Embryonic facial prominence (tissue), 1 donor: ENCODE measurements at regions not wholly inside any gene's neighbourhood (a gene's known extent, or its start where the extent isn't known, plus 50 kb on each side); places are given as distances from the start of the nearest gene placed in this dataset.
A peak's percentile ranks its signal among the peaks of the same experiment; 100 is the strongest.

Source experiments
- DNase-seq: peaks from one replicate; pipeline ENCODE4 v3.0.0-alpha.2; 2016; ENCODE audit errors: extremely low spot score

- DNase-seq = no peak
Observed at GRCh38 chr10:91137822-91138221, 82.6 kb upstream of the PCGF5 start.

- no peak for DNase-seq
Observed at GRCh38 chr10:91140995-91141549, 79.4 kb upstream of the PCGF5 start.

DNA sequence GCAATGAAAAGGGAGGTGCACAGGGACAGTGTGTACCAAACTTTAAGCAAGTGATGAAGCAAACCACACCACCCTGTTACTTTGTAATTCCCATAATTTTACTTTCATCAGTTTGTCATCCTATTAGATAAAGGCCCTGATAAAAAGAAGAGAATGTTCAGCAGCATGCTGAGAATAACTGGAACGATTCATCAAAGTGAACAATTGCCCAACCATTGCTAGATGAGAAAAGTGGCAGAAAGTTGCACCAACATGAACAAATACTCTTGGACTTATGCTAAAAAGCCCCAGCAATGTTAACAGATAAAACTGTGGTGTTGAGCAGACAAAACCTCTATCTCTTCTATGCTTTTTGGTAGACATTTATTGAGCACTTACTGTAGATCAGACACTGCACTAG, 75.5 kb upstream of the PCGF5 start:
- no peak for DNase-seq

GRCh38 chr10:91146146-91146545, 74.3 kb upstream of the PCGF5 start:
- DNase-seq = no peak

GRCh38 chr10:91149550-91149949, 70.9 kb upstream of the PCGF5 start:
- no peak for DNase-seq

- no peak for DNase-seq
Observed at GRCh38 chr10:91150631-91151030, 69.8 kb upstream of the PCGF5 start.

DNA sequence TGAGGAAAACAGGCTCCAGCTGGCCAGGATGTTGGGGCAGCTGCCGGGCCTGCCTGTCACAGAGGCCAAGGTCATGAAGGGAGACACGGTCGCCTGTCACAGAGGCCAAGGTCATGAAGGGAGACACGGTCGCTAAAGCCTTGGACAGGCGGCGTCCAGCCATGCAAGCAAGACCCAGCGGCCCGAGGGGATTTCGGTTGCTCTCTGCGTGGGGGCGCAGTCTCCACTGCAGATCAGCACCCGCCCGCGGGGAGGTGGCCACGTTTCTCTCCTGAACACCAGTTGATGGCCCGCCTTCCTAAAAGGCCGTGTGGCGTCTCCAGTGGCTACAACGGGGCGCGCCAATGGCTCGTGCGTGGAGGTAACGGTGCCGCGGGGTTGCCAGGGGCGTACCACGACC, 67.0 kb upstream of the PCGF5 start:
- no peak for DNase-seq

DNA sequence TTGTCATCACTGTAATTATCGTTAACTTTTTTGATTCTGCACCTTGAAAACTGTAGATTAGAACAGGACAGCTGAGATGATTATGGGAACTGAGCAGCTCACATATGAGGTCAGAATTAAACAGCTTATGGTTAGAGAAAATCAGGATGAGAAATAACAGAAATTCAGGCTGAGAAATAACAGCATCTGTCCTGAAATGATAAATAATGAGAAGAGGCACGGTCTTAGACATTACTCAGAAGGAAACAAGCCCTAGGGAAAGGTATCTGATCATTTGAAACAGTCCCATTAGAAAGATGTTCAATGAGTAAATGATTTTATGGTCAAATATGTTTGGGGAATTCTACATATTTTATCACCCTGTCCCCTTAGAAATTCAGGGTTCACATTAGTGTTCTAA, 65.6 kb upstream of the PCGF5 start:
- no peak for DNase-seq

- no peak for DNase-seq
Observed at GRCh38 chr10:91156196-91156595, 64.3 kb upstream of the PCGF5 start.

GRCh38 chr10:91159254-91159783, 61.1 kb upstream of the PCGF5 start:
- DNase-seq = no peak

DNA sequence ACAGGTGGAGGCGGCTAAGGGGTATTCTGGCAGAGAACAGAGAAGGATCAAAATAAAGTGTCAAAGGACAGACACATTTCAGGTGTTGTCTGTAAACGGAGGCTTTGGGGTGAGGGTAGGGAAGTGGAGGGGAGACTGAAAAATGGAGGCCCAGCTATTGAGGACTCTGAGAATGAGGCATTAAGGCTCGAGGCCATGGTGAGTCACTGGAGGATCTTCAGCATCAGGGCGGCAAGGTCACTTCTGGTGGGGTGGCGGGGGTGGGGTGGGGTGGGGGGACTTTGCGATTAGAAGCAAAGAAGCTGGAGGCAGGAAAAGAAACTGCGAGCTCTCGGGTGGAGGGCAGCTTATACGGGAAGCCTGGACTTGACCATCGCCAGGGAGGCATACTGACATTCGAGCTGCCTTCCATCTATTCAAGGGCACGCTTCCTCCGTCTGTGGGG, 58.4 kb upstream of the PCGF5 start:
- no peak for DNase-seq

DNA sequence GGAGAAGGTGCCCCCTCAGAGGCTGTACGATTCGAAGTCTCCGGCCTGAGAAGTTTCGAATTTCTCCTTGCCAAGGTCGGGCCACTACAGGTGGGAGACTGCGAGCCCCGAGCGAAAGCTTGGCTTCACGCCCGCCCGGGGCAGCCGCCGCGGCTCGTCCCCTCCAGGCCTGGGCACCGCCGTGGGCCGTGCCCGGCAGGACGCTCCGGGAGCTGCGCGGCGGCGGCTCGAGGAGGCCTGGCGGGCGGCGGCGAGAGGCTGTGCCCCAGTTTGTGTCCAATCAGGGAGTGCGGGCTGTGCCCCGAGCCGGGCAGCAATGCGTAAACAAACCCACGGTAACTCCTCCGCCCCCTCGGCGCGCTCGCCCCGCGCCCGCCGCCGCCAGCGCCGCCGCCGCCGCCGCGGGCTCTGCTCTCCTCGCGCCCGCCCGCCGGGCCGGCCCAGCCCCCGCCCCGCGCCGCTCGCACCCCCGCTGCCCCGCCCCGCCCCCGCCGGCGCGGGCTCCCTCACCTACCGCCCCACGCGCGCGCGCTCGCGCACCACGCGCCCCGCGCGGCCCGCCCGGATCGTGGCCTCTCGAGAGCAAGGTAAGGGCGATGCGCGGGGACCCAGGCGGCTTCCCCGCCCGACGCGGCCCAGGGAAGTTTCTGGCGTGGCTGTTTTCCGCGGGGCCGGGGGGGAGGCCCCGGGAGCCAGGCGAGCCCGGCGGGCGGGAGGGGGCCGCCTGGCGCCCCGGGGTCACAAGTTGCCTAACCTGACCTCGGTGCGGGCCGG, 57.8 kb upstream of the PCGF5 start:
- DNase-seq = no peak

DNA sequence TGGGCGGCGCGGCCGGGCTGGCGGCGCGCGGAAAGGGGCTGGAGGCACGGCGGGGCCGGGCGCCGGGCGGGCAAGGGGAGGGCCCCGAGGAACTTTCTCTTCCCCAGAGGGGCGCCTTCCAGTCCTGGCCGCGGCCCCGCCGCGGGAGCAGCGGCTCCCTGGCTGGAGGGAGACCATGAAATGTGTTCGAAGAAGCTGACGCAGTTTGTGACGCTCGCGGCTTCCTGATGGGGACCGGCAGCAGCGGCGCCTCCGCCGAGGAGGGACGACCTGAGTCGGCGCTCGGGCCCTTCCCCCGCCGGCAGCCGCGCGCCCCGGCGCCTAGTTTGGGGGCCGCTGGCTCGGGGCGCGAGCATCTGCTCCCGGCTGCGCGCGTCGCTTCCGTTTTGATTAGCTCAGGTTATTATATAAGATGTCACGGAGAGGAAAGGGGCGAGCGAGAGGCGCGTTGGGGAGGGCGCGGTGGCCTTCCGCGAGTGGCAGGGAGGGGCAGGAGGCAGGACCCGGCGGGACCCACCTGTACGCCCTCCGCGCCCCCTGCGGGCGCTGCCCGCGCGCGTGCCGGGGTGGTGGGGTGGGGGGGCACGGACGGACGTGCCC, 57.1 kb upstream of the PCGF5 start:
- DNase-seq = peak; percentile 55

- no peak for DNase-seq
Observed at GRCh38 chr10:91163869-91164474, 56.5 kb upstream of the PCGF5 start.

GRCh38 chr10:91164520-91165065, 55.9 kb upstream of the PCGF5 start:
- DNase-seq = no peak

GRCh38 chr10:91167406-91167805, 53.1 kb upstream of the PCGF5 start:
- DNase-seq = no peak

- no peak for DNase-seq
Observed at GRCh38 chr10:91170418-91170817, 50.0 kb upstream of the PCGF5 start.
